H9 (cell line): ENCODE measurements at regions not wholly inside any gene's neighbourhood (a gene's known extent, or its start where the extent isn't known, plus 50 kb on each side); places are given as distances from the start of the nearest gene placed in this dataset.

ENCODE experiments used
- DNase-seq: peaks from one replicate; pipeline ENCODE4 v3.0.0-alpha.2; 2017
- H2AFZ ChIP-seq: one replicate; pipeline ENCODE4 v1.6.1; 2013; ENCODE audit warnings: mild to moderate bottlenecking, low read length, control low read depth, moderate library complexity
- H2AK5ac ChIP-seq: 2 replicates; pipeline ENCODE4 v1.6.1; 2013; ENCODE audit warnings: low read length, control low read depth, mixed read lengths; ENCODE audit not compliant: insufficient read length
- H2BK120ac ChIP-seq: one replicate; pipeline ENCODE4 v1.6.1; 2013; ENCODE audit warnings: low read depth, mild to moderate bottlenecking, low read length, control low read depth, inconsistent platforms; ENCODE audit not compliant: poor library complexity, severe bottlenecking
- H2BK12ac ChIP-seq: 2 replicates; pipeline ENCODE4 v1.6.1; 2013; ENCODE audit warnings: low read length, control low read depth, mixed read lengths, low read depth; ENCODE audit not compliant: insufficient read length
- H2BK15ac ChIP-seq: 2 replicates; pipeline ENCODE4 v1.6.1; 2013; ENCODE audit warnings: low read depth, low read length, control low read depth
- H2BK20ac ChIP-seq: one replicate; pipeline ENCODE4 v1.6.1; 2013; ENCODE audit warnings: low read depth, mild to moderate bottlenecking, low read length, control low read depth, inconsistent platforms; ENCODE audit not compliant: poor library complexity, severe bottlenecking
- H2BK5ac ChIP-seq: 2 replicates; pipeline ENCODE4 v1.6.1; 2013; ENCODE audit warnings: low read length, control low read depth, mixed read lengths; ENCODE audit not compliant: insufficient read length
- H3K14ac ChIP-seq: 2 replicates; pipeline ENCODE4 v1.6.1; 2013; ENCODE audit warnings: low read length, control low read depth; ENCODE audit not compliant: insufficient read depth
- H3K18ac ChIP-seq: 2 replicates; pipeline ENCODE4 v1.6.1; 2013; ENCODE audit warnings: low read depth, mild to moderate bottlenecking, mixed read lengths, low read length, control low read depth; ENCODE audit not compliant: insufficient read length
- H3K23ac ChIP-seq: 2 replicates; pipeline ENCODE4 v1.6.1; 2013; ENCODE audit warnings: low read length, control low read depth, mixed read lengths, low read depth; ENCODE audit not compliant: insufficient read length
- H3K23me2 ChIP-seq: 2 replicates; pipeline ENCODE4 v1.6.1; 2013; ENCODE audit warnings: low read depth, mild to moderate bottlenecking, mixed read lengths, low read length, control low read depth; ENCODE audit not compliant: insufficient read length, poor library complexity, severe bottlenecking
- H3K27ac ChIP-seq: 2 replicates; pipeline ENCODE4 v1.5.1; 2013; ENCODE audit warnings: low read length, control low read depth, mixed read lengths, low read depth; ENCODE audit not compliant: insufficient read length
- H3K27me3 ChIP-seq: 2 replicates; pipeline ENCODE4 v1.6.1; 2013; ENCODE audit warnings: low read length, control low read depth, inconsistent platforms; ENCODE audit not compliant: insufficient read depth
- H3K4ac ChIP-seq: 2 replicates; pipeline ENCODE4 v1.6.1; 2013; ENCODE audit warnings: low read depth, mild to moderate bottlenecking, control low read depth, inconsistent platforms, low read length, moderate library complexity
- H3K4me1 ChIP-seq: 2 replicates; pipeline ENCODE4 v1.6.1; 2013; ENCODE audit warnings: low read length, control low read depth, inconsistent platforms; ENCODE audit not compliant: insufficient read depth
- H3K4me2 ChIP-seq: 2 replicates; pipeline ENCODE4 v1.6.1; 2013; ENCODE audit warnings: low read length, control low read depth, mixed read lengths; ENCODE audit not compliant: insufficient read length, insufficient read depth
- H3K56ac ChIP-seq: 2 replicates; pipeline ENCODE4 v1.6.1; 2013; ENCODE audit warnings: low read depth, mild to moderate bottlenecking, mixed read lengths, low read length, control low read depth; ENCODE audit not compliant: insufficient read length
- H3K79me1 ChIP-seq: 2 replicates; pipeline ENCODE4 v1.6.1; 2013; ENCODE audit warnings: low read depth, mild to moderate bottlenecking, moderate library complexity, low read length, control low read depth, inconsistent platforms; ENCODE audit not compliant: insufficient read depth, poor library complexity, severe bottlenecking
- H3K79me2 ChIP-seq: 2 replicates; pipeline ENCODE4 v1.6.1; 2013; ENCODE audit warnings: low read length, control low read depth, inconsistent platforms; ENCODE audit not compliant: insufficient read depth
- H3K9ac ChIP-seq: 2 replicates; pipeline ENCODE4 v1.6.1; 2013; ENCODE audit warnings: low read length, control low read depth, mixed read lengths; ENCODE audit not compliant: insufficient read length; ENCODE audit errors: extremely low read depth
- H3K9me3 ChIP-seq: one replicate; pipeline ENCODE4 v1.6.1; 2013; ENCODE audit warnings: low read depth, low read length, inconsistent platforms; ENCODE audit not compliant: control insufficient read depth
- H3T11ph ChIP-seq: one replicate; pipeline ENCODE4 v1.6.1; 2013; ENCODE audit warnings: mild to moderate bottlenecking, low read length, control low read depth, inconsistent platforms
- H4K20me1 ChIP-seq: one replicate; pipeline ENCODE4 v1.6.1; 2013; ENCODE audit not compliant: control insufficient read depth, insufficient read length, insufficient read depth
- H4K5ac ChIP-seq: 2 replicates; pipeline ENCODE4 v1.6.1; 2013; ENCODE audit warnings: low read depth, mild to moderate bottlenecking, mixed read lengths, low read length, control low read depth; ENCODE audit not compliant: insufficient read length
- H4K8ac ChIP-seq: replicated peaks from 2 replicates; pipeline ENCODE4 v1.6.1; 2013; ENCODE audit warnings: low read length, control low read depth, mixed read lengths, low read depth; ENCODE audit not compliant: insufficient read length
- H4K91ac ChIP-seq: 2 replicates; pipeline ENCODE4 v1.6.1; 2013; ENCODE audit warnings: low read depth, mild to moderate bottlenecking, moderate library complexity, mixed read lengths, low read length, control low read depth; ENCODE audit not compliant: insufficient read length
- H3K27ac Mint-ChIP-seq, 3 experiments: 2 replicates in 2 of 3; 3 replicates in 1 of 3; pipeline ENCODE4 v1.8.0; 2020 to 2021; ENCODE audit warnings: mixed read lengths in 3 of 3, mild to moderate bottlenecking in 1 of 3, moderate library complexity in 1 of 3
- H3K27me3 Mint-ChIP-seq: 2 replicates; pipeline ENCODE4 v1.8.0; 2021; ENCODE audit warnings: low read depth, mild to moderate bottlenecking, moderate library complexity, mixed read lengths
- H3K36me3 Mint-ChIP-seq, 3 experiments: 2 replicates in 2 of 3; 3 replicates in 1 of 3; pipeline ENCODE4 v1.8.0; 2020 to 2021; ENCODE audit warnings: low read depth in 3 of 3, mixed read lengths in 3 of 3; ENCODE audit not compliant: insufficient read depth in 1 of 3
- H3K4me1 Mint-ChIP-seq, 2 experiments: 2 replicates each; pipeline ENCODE4 v1.8.0; 2020; ENCODE audit warnings: mixed read lengths in 2 of 2
- H3K4me3 Mint-ChIP-seq, 2 experiments: 2 replicates in 1 of 2; 3 replicates in 1 of 2; pipeline ENCODE4 v1.8.0; 2020 to 2021; ENCODE audit warnings: mild to moderate bottlenecking in 2 of 2, mixed read lengths in 2 of 2, moderate library complexity in 1 of 2
- H3K9me3 Mint-ChIP-seq, 2 experiments: 2 replicates in 1 of 2; 3 replicates in 1 of 2; pipeline ENCODE4 v1.8.0; 2020; ENCODE audit warnings: mild to moderate bottlenecking in 2 of 2, mixed read lengths in 2 of 2, moderate library complexity in 1 of 2
- WGBS: extraction: QIAGEN DNeasy Blood & Tissue Kit; methylation state at CpG from one replicate; pipeline ENCODE4 v1.1.7; 2013; ENCODE audit warnings: missing lambda C conversion rate, low lambda C conversion rate, mixed read lengths; ENCODE audit not compliant: insufficient read length; ENCODE audit errors: extremely low coverage; 5-methylcytosine and 5-hydroxymethylcytosine counted together
- TF ChIP-seq, protein P1 (sequence below): fragments of 200-600 bp; sonication (generic); conservative IDR thresholded peaks from 3 replicates; pipeline ENCODE4 v1.8.0; 2021; ENCODE audit warnings: antibody characterized with exemption, mild to moderate bottlenecking

DNA sequence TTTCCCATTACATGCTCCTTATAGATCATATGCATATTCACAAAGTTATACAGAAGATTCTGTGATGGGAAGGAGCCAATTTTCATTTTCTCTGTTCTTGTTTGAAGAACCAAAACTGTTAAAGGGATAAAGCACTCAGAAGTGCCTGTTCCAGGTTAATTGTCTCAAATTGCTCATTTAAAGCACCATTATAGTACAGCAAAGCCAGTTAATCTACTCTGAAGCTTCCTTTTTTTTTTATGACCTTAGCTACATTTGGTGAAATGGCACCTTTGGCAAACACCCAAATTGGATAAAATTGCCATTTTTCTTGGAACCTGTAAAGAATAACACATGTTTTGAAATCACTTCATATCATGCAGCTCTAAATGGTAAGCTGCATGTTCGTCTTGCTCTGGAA lies 1092.3 kb downstream of the BCL11A start:
- Histone ChIP-seq H3K56ac (no peak overlapping the region), H3K9me3 (no peaks in the 10 kb centered on the region), H2AK5ac (no peak overlapping the region), H3K27ac (no peak overlapping the region), H3K27me3 (no peaks in the 10 kb centered on the region), H3K79me1 (no peaks in the 10 kb centered on the region), H2AFZ (no peak overlapping the region), H3K23me2 (no peaks in the 10 kb centered on the region), H4K20me1 (no peaks in the 10 kb centered on the region), H3K18ac (no peak overlapping the region), H3K4ac (no peak overlapping the region), H3K9ac (no peak overlapping the region), H4K91ac (no peak overlapping the region), H2BK15ac (no peak overlapping the region), H2BK5ac (no peak overlapping the region), H3K23ac (no peak overlapping the region), H3T11ph (no peak overlapping the region), H3K79me2 (no peaks in the 10 kb centered on the region), H3K4me1 (no peaks in the 10 kb centered on the region), H2BK120ac (no peak overlapping the region), H3K14ac (no peak overlapping the region), H2BK12ac (no peak overlapping the region), H3K4me2 (no peak overlapping the region), H4K5ac (no peak overlapping the region), H2BK20ac (no peak overlapping the region), H4K8ac (no peak overlapping the region)
- Mint-ChIP-seq H3K36me3 (no peaks in the 10 kb centered on the region), H3K4me1 (peaks cover 24 to 27% of the 10 kb centered on the region in 2 experiments), H3K4me3 (no peak overlapping the region), H3K9me3 (no peaks in the 10 kb centered on the region), H3K27ac (no peak overlapping the region), H3K27me3 (0 out of 2 replicates have a peak, but pooled peaks cover 2% of the 10 kb centered on the region)
- no CpG with 5 or more reads among the region's 1 CpG for WGBS
- DNase-seq: no peak
- TF ChIP-seq, protein P1, sequence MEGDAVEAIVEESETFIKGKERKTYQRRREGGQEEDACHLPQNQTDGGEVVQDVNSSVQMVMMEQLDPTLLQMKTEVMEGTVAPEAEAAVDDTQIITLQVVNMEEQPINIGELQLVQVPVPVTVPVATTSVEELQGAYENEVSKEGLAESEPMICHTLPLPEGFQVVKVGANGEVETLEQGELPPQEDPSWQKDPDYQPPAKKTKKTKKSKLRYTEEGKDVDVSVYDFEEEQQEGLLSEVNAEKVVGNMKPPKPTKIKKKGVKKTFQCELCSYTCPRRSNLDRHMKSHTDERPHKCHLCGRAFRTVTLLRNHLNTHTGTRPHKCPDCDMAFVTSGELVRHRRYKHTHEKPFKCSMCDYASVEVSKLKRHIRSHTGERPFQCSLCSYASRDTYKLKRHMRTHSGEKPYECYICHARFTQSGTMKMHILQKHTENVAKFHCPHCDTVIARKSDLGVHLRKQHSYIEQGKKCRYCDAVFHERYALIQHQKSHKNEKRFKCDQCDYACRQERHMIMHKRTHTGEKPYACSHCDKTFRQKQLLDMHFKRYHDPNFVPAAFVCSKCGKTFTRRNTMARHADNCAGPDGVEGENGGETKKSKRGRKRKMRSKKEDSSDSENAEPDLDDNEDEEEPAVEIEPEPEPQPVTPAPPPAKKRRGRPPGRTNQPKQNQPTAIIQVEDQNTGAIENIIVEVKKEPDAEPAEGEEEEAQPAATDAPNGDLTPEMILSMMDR: no peak
